ENCODE measurements at regions not wholly inside any gene's neighbourhood (a gene's known extent, or its start where the extent isn't known, plus 50 kb on each side); places are given as distances from the start of the nearest gene placed in this dataset.

DNA sequence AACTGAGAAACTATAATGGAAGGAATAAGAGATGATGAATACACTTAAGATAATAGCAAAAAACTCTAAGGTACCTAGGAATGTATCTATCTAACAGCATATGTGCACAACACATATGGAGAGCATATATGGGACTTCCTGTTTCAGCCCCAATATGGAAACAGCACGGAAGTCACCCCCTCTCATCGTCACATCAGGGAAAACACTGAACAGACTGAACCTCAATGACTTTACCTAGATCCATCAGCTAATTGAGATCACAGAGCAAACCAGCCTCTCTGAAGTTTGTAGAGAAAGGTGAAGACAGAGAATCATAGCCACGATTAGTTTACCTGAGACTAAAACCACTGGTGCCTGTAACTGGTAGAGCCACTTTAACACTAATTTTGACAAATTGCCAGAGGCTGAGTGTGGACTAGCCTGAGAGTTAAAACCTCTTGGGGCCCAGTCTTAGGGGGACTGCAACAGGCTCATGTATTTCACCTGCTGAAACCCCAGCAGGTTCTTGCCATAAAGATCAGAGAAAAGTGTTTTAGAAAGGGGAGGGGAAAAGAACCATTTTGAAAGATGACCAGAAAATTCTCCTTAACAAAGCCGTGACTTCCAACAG, 722.6 kb downstream of the TBC1D22A start:
- Histone ChIP-seq H3K9me3 (ENCODE audit: control insufficient read depth, insufficient read depth, low read length) (no peaks in the 10 kb centered on the region), H3K36me3 (ENCODE audit: control insufficient read depth, low read length) (peaks cover 9% of the 10 kb centered on the region; the same call in 1 of the 2 replicates), H3K27me3 (ENCODE audit: control insufficient read depth, low read length) (no peaks in the 10 kb centered on the region), H3K9me2 (replicated peaks; ENCODE audit: control insufficient read depth, low read length) (no peaks in the 10 kb centered on the region), H3K4me3 (ENCODE audit: low read length) (peak overlapping the region; percentile 95), H3K79me2 (ENCODE audit: control insufficient read depth, low read length) (peaks cover 62% of the 10 kb centered on the region), H3F3A (ENCODE audit: control insufficient read depth, insufficient read depth) (peaks cover 8% of the 10 kb centered on the region; the same call in 1 of the 2 replicates), H3K4me1 (ENCODE audit: control insufficient read depth, low read length) (peaks cover 47% of the 10 kb centered on the region), H3K4me2 (ENCODE audit: low read length) (peak overlapping the region; percentile 99), H3K27ac (ENCODE audit: low read depth, low read length) (peak overlapping the region; percentile 73), H4K20me1 (ENCODE audit: control insufficient read depth, insufficient read depth, low read depth, low read length) (no peaks in the 10 kb centered on the region)
- TF ChIP-seq, protein P1, sequence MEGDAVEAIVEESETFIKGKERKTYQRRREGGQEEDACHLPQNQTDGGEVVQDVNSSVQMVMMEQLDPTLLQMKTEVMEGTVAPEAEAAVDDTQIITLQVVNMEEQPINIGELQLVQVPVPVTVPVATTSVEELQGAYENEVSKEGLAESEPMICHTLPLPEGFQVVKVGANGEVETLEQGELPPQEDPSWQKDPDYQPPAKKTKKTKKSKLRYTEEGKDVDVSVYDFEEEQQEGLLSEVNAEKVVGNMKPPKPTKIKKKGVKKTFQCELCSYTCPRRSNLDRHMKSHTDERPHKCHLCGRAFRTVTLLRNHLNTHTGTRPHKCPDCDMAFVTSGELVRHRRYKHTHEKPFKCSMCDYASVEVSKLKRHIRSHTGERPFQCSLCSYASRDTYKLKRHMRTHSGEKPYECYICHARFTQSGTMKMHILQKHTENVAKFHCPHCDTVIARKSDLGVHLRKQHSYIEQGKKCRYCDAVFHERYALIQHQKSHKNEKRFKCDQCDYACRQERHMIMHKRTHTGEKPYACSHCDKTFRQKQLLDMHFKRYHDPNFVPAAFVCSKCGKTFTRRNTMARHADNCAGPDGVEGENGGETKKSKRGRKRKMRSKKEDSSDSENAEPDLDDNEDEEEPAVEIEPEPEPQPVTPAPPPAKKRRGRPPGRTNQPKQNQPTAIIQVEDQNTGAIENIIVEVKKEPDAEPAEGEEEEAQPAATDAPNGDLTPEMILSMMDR (IDR thresholded peaks at IDR 0.05; ENCODE audit: low read depth, low read length, poor library complexity, severe bottlenecking): no peak
- no peak for TF ChIP-seq EZH2phosphoT487 (IDR thresholded peaks at IDR 0.05; ENCODE audit: borderline replicate concordance, low read length)

DNA sequence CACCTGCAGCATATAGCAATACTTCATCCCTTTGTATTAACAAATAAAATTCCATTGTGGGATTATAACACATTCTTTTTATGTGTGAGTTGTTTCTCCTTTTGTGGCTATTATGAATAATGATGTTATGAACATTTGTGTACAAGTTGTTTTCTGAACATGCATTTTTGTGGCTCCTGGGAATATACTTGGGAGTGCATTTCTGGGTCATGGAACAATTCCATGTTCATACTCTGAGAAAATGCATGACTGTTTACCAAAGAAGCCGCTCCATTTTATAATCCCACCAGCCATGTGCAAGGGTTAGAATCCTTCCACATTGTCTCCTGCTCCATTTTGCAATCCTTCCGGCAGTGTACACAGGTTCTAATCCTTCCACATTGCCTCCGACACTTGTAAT, 713.8 kb downstream of the TBC1D22A start:
- no peak for TF ChIP-seq EZH2phosphoT487 (IDR thresholded peaks at IDR 0.05; ENCODE audit: borderline replicate concordance, low read length)
- TF ChIP-seq, protein P1 (IDR thresholded peaks at IDR 0.05; ENCODE audit: low read depth, low read length, poor library complexity, severe bottlenecking): no peak
- no peak overlapping the region for H3K27ac ChIP-seq (ENCODE audit: low read depth, low read length)

GRCh38 chr22:47474895-47475294, 712.4 kb downstream of the TBC1D22A start:
- peak overlapping the region; percentile 22 for H3K4me3 ChIP-seq (ENCODE audit: low read length)
- peaks cover 34% of the 10 kb centered on the region for H3K79me2 ChIP-seq (ENCODE audit: control insufficient read depth, low read length)
- no peaks in the 10 kb centered on the region for H3K36me3 ChIP-seq (ENCODE audit: control insufficient read depth, low read length)
- H3K9me2 ChIP-seq (replicated peaks; ENCODE audit: control insufficient read depth, low read length): no peaks in the 10 kb centered on the region
- no peaks in the 10 kb centered on the region for H3K27me3 ChIP-seq (ENCODE audit: control insufficient read depth, low read length)
- no peaks in the 10 kb centered on the region for H4K20me1 ChIP-seq (ENCODE audit: control insufficient read depth, insufficient read depth, low read depth, low read length)
- no peak overlapping the region for H3K27ac ChIP-seq (ENCODE audit: low read depth, low read length)
- peak overlapping the region; percentile 56 for H3K4me2 ChIP-seq (ENCODE audit: low read length)
- H3F3A ChIP-seq (ENCODE audit: control insufficient read depth, insufficient read depth): no peaks in the 10 kb centered on the region
- TF ChIP-seq, protein P1 (IDR thresholded peaks at IDR 0.05; ENCODE audit: low read depth, low read length, poor library complexity, severe bottlenecking): no peak
- no peak for TF ChIP-seq EZH2phosphoT487 (IDR thresholded peaks at IDR 0.05; ENCODE audit: borderline replicate concordance, low read length)
- no peaks in the 10 kb centered on the region for H3K9me3 ChIP-seq (ENCODE audit: control insufficient read depth, insufficient read depth, low read length)
- H3K4me1 ChIP-seq (ENCODE audit: control insufficient read depth, low read length): peaks cover 24% of the 10 kb centered on the region

More for the DNA sequence above, 713.8 kb downstream of the TBC1D22A start:
- Histone ChIP-seq H3K4me1 (ENCODE audit: control insufficient read depth, low read length) (peaks cover 30% of the 10 kb centered on the region), H3K9me2 (replicated peaks; ENCODE audit: control insufficient read depth, low read length) (no peaks in the 10 kb centered on the region), H4K20me1 (ENCODE audit: control insufficient read depth, insufficient read depth, low read depth, low read length) (no peaks in the 10 kb centered on the region), H3K4me3 (ENCODE audit: low read length) (peak overlapping the region; percentile 31), H3F3A (ENCODE audit: control insufficient read depth, insufficient read depth) (no peaks in the 10 kb centered on the region), H3K79me2 (ENCODE audit: control insufficient read depth, low read length) (peaks cover 48% of the 10 kb centered on the region), H3K27me3 (ENCODE audit: control insufficient read depth, low read length) (no peaks in the 10 kb centered on the region), H3K4me2 (ENCODE audit: low read length) (peak overlapping the region; percentile 56), H3K36me3 (ENCODE audit: control insufficient read depth, low read length) (peaks cover 3% of the 10 kb centered on the region; the same call in 1 of the 2 replicates), H3K9me3 (ENCODE audit: control insufficient read depth, insufficient read depth, low read length) (no peaks in the 10 kb centered on the region)
